Progenitor cell of endocrine pancreas (in vitro differentiated cells): ENCODE measurements at regions not wholly inside any gene's neighbourhood (a gene's known extent, or its start where the extent isn't known, plus 50 kb on each side); places are given as distances from the start of the nearest gene placed in this dataset.
"Not testable (repeated sequence)": the region's sequence is repeated elsewhere in the genome, so short reads cannot be mapped to it uniquely, and the experiment has no call there.

Experiments used
- DNase-seq: peaks from one replicate; pipeline ENCODE4 v3.0.0; 2021; ENCODE audit warnings: low spot score; ENCODE audit not compliant: unreplicated experiment
- H3K27ac Mint-ChIP-seq: 2 replicates; pipeline ENCODE4 v1.8.0; 2021; ENCODE audit warnings: mild to moderate bottlenecking, moderate library complexity, mixed read lengths
- H3K27me3 Mint-ChIP-seq: 2 replicates; pipeline ENCODE4 v1.8.0; 2021; ENCODE audit warnings: mixed read lengths
- H3K36me3 Mint-ChIP-seq: 2 replicates; pipeline ENCODE4 v1.8.0; 2022; ENCODE audit warnings: mixed read lengths; ENCODE audit not compliant: insufficient read depth
- H3K4me1 Mint-ChIP-seq: 2 replicates; pipeline ENCODE4 v1.8.0; 2021; ENCODE audit warnings: low read depth, mixed read lengths
- H3K4me3 Mint-ChIP-seq: 2 replicates; pipeline ENCODE4 v1.8.0; 2021; ENCODE audit warnings: low read depth, mild to moderate bottlenecking, moderate library complexity, mixed read lengths
- H3K9me3 Mint-ChIP-seq: 2 replicates; pipeline ENCODE4 v1.8.0; 2021; ENCODE audit warnings: low read depth, mixed read lengths
- TF ChIP-seq, protein P1 (sequence below): fragments of 200-600 bp; sonication (generic); IDR thresholded peaks from one replicate; pipeline ENCODE4 v1.5.0; 2021; ENCODE audit warnings: antibody characterized with exemption, mild to moderate bottlenecking; ENCODE audit not compliant: unreplicated experiment

DNA sequence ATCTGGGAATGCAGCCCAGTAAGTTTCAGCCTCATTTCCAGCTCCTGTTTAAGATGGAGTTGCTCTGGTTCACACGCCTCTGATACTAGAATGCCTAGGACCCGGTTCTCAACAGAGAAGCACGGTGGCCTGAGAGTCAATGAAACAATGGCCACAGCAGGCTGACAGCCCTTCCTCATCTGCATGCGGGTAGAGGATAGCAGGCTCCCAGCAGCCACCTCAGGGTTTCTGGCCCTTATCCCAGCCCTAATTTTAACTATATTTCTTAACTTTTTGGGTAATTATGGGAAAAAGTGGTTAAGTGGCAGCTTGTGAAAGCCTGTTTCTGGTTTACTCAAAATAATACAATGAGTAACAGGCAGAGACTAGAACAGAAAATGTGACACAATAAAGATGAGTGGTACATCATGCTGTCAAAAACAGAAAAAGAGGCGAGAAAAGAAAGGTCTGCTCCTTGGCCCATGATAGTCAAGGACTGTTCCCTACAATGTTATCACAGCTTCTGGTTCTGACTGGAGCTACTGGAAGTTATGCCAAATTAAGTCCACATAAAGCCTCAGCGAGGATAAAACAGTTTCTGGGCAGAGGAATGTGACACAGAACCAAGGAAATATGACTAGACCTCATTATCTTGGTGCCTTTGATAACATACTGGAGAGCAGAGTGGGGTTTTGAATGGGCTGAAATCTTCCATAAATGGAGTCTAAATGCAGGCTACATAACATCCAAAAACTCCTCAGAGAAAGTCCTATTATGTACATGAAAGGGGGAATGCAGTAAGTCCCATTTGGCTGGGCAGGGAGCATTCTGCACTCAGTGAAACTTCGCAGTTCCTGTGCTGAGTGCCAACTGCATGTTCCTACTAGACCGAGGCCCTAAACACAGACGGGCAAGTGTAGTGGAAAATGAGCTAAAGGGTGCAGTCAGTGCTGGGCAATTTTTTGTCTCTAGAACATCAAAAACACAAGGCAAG, 92.1 kb downstream of the NIBAN1 start:
- Mint-ChIP-seq H3K27me3 (peaks cover 23% of the 10 kb centered on the region), H3K4me1 (peaks cover 15% of the 10 kb centered on the region), H3K36me3 (peaks cover 7% of the 10 kb centered on the region), H3K4me3 (no peak overlapping the region), H3K9me3 (no peaks in the 10 kb centered on the region), H3K27ac (no peak overlapping the region)
- TF ChIP-seq, protein P1, sequence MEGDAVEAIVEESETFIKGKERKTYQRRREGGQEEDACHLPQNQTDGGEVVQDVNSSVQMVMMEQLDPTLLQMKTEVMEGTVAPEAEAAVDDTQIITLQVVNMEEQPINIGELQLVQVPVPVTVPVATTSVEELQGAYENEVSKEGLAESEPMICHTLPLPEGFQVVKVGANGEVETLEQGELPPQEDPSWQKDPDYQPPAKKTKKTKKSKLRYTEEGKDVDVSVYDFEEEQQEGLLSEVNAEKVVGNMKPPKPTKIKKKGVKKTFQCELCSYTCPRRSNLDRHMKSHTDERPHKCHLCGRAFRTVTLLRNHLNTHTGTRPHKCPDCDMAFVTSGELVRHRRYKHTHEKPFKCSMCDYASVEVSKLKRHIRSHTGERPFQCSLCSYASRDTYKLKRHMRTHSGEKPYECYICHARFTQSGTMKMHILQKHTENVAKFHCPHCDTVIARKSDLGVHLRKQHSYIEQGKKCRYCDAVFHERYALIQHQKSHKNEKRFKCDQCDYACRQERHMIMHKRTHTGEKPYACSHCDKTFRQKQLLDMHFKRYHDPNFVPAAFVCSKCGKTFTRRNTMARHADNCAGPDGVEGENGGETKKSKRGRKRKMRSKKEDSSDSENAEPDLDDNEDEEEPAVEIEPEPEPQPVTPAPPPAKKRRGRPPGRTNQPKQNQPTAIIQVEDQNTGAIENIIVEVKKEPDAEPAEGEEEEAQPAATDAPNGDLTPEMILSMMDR: no peak
- DNase-seq: no peak

DNA sequence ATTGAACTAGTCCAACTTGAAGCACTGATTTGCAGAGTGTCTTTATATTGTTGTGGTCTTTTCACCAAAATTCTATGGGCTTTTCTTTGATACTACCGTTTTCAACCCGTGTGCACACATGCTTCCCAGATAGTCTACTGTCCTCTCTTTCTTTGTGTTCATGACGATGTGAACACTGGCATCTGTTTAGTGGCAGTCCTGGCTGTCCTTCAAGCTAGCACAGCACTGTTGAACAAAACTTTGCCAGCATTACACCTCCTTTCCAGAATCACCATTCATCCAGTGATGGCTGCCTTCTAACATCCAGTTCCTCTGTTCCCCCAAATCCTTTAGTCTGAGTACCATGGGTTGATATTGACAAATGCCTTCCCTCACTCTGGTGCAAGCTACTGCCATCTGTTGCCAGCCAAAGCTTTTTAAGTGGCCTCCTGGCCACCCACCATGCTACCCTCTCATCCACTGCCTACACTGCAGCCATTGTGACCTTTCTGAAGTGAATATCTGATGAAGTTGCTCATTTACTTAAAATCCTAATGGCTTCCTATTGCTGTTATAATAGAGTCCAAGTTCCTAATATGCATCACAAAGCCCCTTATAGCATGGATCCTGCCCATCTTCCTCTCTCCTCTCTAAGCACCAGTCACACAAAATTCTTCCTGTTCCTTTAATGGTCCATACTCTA, 94.3 kb downstream of the NIBAN1 start:
- DNase-seq: no peak
- peaks cover 17% of the 10 kb centered on the region for H3K4me1 Mint-ChIP-seq
- TF ChIP-seq, protein P1: no peak
- peaks cover 5% of the 10 kb centered on the region for H3K36me3 Mint-ChIP-seq
- no peaks in the 10 kb centered on the region for H3K9me3 Mint-ChIP-seq
- H3K4me3 Mint-ChIP-seq: no peak overlapping the region
- H3K27me3 Mint-ChIP-seq: peaks cover 12% of the 10 kb centered on the region
- no peak overlapping the region for H3K27ac Mint-ChIP-seq

DNA sequence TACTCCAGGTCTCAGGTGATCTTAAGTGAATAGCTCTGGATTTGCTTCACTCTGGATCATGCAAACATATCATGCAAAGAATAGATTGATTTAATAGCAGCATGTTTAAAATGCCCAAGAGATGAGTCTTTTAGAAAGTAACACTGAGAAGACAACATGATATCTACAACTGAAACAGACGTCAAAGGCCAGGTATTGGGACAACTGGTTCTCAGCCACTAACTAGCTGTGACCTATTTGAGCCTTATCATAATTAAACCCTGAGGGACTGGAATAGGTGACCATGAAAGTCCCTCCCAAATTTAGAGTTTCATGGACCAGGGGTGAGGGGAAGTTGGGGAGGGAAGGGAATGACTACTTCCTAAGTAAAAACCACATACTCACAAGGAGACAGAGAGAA, 95.7 kb downstream of the NIBAN1 start:
- Mint-ChIP-seq H3K4me3 (no peak overlapping the region), H3K27me3 (peaks cover 10% of the 10 kb centered on the region), H3K4me1 (peaks cover 17% of the 10 kb centered on the region), H3K9me3 (peaks cover under 1% of the 10 kb centered on the region), H3K36me3 (peaks cover 5% of the 10 kb centered on the region), H3K27ac (no peak overlapping the region)
- TF ChIP-seq, protein P1: no peak
- no peak for DNase-seq

- Mint-ChIP-seq H3K27ac (no peak overlapping the region), H3K4me3 (no peak overlapping the region), H3K9me3 (peaks cover 6% of the 10 kb centered on the region), H3K36me3 (peaks cover 5% of the 10 kb centered on the region), H3K27me3 (peaks cover 6% of the 10 kb centered on the region), H3K4me1 (peaks cover 14% of the 10 kb centered on the region)
- DNase-seq: no peak
- TF ChIP-seq, protein P1: no peak
Observed at GRCh38 chr1:184878002-184878401, 96.3 kb downstream of the NIBAN1 start.

DNA sequence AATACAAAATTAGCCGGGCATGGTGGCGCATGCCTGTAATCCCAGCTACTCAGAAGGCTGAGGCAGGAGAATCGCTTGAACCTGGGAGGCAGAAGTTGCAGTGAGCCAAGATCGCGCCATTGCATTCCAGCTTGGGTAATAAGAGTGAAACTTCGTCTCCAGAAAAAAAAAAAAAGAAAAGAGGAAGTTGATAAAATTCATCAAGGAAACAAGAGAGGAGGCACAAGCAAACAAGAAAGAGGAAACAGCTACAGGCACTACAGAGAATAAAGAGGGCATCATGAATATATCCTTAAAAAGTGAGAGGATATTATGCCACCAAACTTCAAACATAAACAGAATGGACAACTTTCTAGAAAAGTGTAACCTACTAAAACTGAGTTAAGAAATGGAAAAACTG, 98.3 kb downstream of the NIBAN1 start:
- H3K27ac Mint-ChIP-seq, H3K27me3 Mint-ChIP-seq, DNase-seq, H3K36me3 Mint-ChIP-seq, H3K4me3 Mint-ChIP-seq: not testable (repeated sequence)
- H3K4me1 Mint-ChIP-seq: peaks cover 13% of the 10 kb centered on the region
- H3K9me3 Mint-ChIP-seq: peaks cover 11% of the 10 kb centered on the region
